ENCODE measurements at regions not wholly inside any gene's neighbourhood (a gene's known extent, or its start where the extent isn't known, plus 50 kb on each side); places are given as distances from the start of the nearest gene placed in this dataset.

- H3K4ac ChIP-seq (ENCODE audit: low read depth, low read length), result no peak overlapping the region
- no peak overlapping the region for H2BK120ac ChIP-seq (ENCODE audit: low read depth, low read length)
- DNase-seq (no peak), ATAC-seq (ENCODE audit: low read depth) (no peak)
- no peak overlapping the region for H4K5ac ChIP-seq (ENCODE audit: low read depth, low read length)
- no peak overlapping the region for H2AK5ac ChIP-seq (ENCODE audit: low read depth, low read length)
- no peak overlapping the region for H3K9ac ChIP-seq (ENCODE audit: low read depth, low read length)
- in situ Hi-C loops (cut with MboI; ENCODE audit: low sequenced_read_pairs), result no loop called here
- POLR2A ChIA-PET (ENCODE audit: unreplicated experiment), result no interaction called here
- H3K27ac ChIP-seq (ENCODE audit: insufficient read depth, low read length), result no peak overlapping the region
- no peak overlapping the region for H3K56ac ChIP-seq (ENCODE audit: extremely low read depth, insufficient read depth, low read length)
- no peak overlapping the region for H2AFZ ChIP-seq (replicated peaks; ENCODE audit: low read length, poor library complexity)
- dilution Hi-C loops (cut with HindIII; ENCODE audit: low sequenced_read_pairs, unreplicated experiment), result no loop called here
- intact Hi-C loops (cut with micrococcal nuclease), result no loop called here
- no peaks in the 10 kb centered on the region for H3K27me3 ChIP-seq (ENCODE audit: control insufficient read depth, insufficient read depth, low read length)
- H2AK9ac ChIP-seq (replicated peaks; ENCODE audit: low read depth, low read length, poor library complexity), result no peak overlapping the region
- H3K9me1 ChIP-seq (ENCODE audit: insufficient read depth, low read length), result no peaks in the 10 kb centered on the region
- no peak overlapping the region for H2BK20ac ChIP-seq (ENCODE audit: low read depth, low read length)
- no peak overlapping the region for H3K14ac ChIP-seq (replicated peaks; ENCODE audit: low read depth, low read length)
- H4K20me1 ChIP-seq (ENCODE audit: insufficient read depth, low read length), result no peaks in the 10 kb centered on the region
- H4K8ac ChIP-seq (ENCODE audit: low read depth in 2 of 2, low read length in 2 of 2), result no peak overlapping the region
- no peak overlapping the region for H2BK5ac ChIP-seq (ENCODE audit: low read depth, low read length, poor library complexity, severe bottlenecking)
- no peak overlapping the region for H2BK15ac ChIP-seq (ENCODE audit: low read depth, low read length)
- H3K23ac ChIP-seq (ENCODE audit: low read depth, low read length), result no peak overlapping the region
- no peak overlapping the region for H3K4me3 ChIP-seq (ENCODE audit: insufficient read depth, low read depth, low read length)
- no peak overlapping the region for H3K4me2 ChIP-seq (ENCODE audit: low read depth, low read length)
- H3K79me1 ChIP-seq (ENCODE audit: low read depth in 1 of 2, low read length in 2 of 2), result no peaks in the 10 kb centered on the region
- WGBS, 2 experiments (ENCODE audit: extremely low coverage in 2 of 2, insufficient read length in 1 of 2), result 67% methylated on average over 1 of the region's 2 CpGs; no CpG with 5 or more reads in 1 of the 2 experiments
- H3K4me1 ChIP-seq (ENCODE audit: control insufficient read depth, insufficient read depth, low read length), result no peaks in the 10 kb centered on the region
- no peaks in the 10 kb centered on the region for H3K36me3 ChIP-seq (ENCODE audit: control insufficient read depth, insufficient read depth, low read length)
- peak; percentile 93 for TF ChIP-seq MAFK (IDR thresholded peaks at IDR 0.05; ENCODE audit: low read depth, low read length)
- no peak for TF ChIP-seq CEBPB (IDR thresholded peaks at IDR 0.05; ENCODE audit: low read depth, low read length)
- no peak overlapping the region for H3K18ac ChIP-seq (ENCODE audit: low read depth, low read length)
- H4K91ac ChIP-seq (ENCODE audit: insufficient read depth, low read depth, low read length), result no peak overlapping the region
- H3K9me3 ChIP-seq (ENCODE audit: control insufficient read depth, insufficient read depth, low read length), result no peaks in the 10 kb centered on the region
- CTCF ChIA-PET, result no interaction called here
- BruUV-seq (replicated peaks), result no TSS peak
Observed at GRCh38 chr4:120589787-120590186, 332.7 kb downstream of the PRDM5 start.

Measured in IMR-90 (cell line).